ENCODE measurements at regions not wholly inside any gene's neighbourhood (a gene's known extent, or its start where the extent isn't known, plus 50 kb on each side); places are given as distances from the start of the nearest gene placed in this dataset.

- TF ChIP-seq RFX5 (IDR thresholded peaks at IDR 0.05; ENCODE audit: borderline replicate concordance, low read depth, low read length) (no peak), CTCF (IDR thresholded peaks at IDR 0.05; ENCODE audit: control extremely low read depth in 1 of 3, insufficient read depth in 1 of 3, low read depth in 1 of 3, low read length in 3 of 3) (no peak), ATF3 (IDR thresholded peaks at IDR 0.05; ENCODE audit: insufficient read depth, low read depth, low read length) (no peak), EZH2 (IDR thresholded peaks at IDR 0.05; ENCODE audit: low read depth, low read length, severe bottlenecking) (no peak), TAF1 (IDR thresholded peaks at IDR 0.05; ENCODE audit: low read depth, low read length) (no peak), TCF12 (IDR thresholded peaks at IDR 0.05; ENCODE audit: low read depth, low read length) (no peak), POLR2A (IDR thresholded peaks at IDR 0.05; ENCODE audit: control extremely low read depth in 1 of 2, low read depth in 2 of 2, low read length in 2 of 2) (no peak), SIN3A (conservative IDR thresholded peaks at IDR 0.05 in 1 of 2, IDR thresholded peaks at IDR 0.05 in 1 of 2; ENCODE audit: low read depth in 1 of 2, low read length in 2 of 2) (no peak), JUN (IDR thresholded peaks at IDR 0.05; ENCODE audit: low read depth, low read length) (no peak), POU5F1 (IDR thresholded peaks at IDR 0.05; ENCODE audit: low read depth, low read length) (no peak)
Observed at GRCh38 chr20:11853359-11853758, 64.3 kb upstream of the BTBD3 start.

Data from H1 (cell line).